IMR-90 (cell line): ENCODE measurements at regions not wholly inside any gene's neighbourhood (a gene's known extent, or its start where the extent isn't known, plus 50 kb on each side); places are given as distances from the start of the nearest gene placed in this dataset.

ENCODE experiments used
- BHLHE40 ChIP-seq: fragments of 150-350 bp; IDR thresholded peaks from 2 replicates; pipeline ENCODE4 v1.6.1; 2016; ENCODE audit warnings: mild to moderate bottlenecking, low read depth, low read length
- CEBPB ChIP-seq: IDR thresholded peaks from 2 replicates; pipeline ENCODE4 v1.6.1; 2012; ENCODE audit warnings: low read depth, low read length, improper control_type of control experiment
- CTCF ChIP-seq: conservative IDR thresholded peaks from 2 replicates; pipeline ENCODE4 v1.5.1; 2012; ENCODE audit warnings: mild to moderate bottlenecking, low read depth, low read length, improper control_type of control experiment
- ELK1 ChIP-seq: fragments of 150-350 bp; IDR thresholded peaks from 2 replicates; pipeline ENCODE4 v1.6.1; 2016; ENCODE audit warnings: low read depth, mild to moderate bottlenecking, low read length, moderate library complexity, borderline replicate concordance
- MAZ ChIP-seq: IDR thresholded peaks from 2 replicates; pipeline ENCODE4 v1.6.1; 2012; ENCODE audit warnings: low read depth, mild to moderate bottlenecking, low read length, improper control_type of control experiment, moderate library complexity, borderline replicate concordance
- MXI1 ChIP-seq: IDR thresholded peaks from 2 replicates; pipeline ENCODE4 v1.6.1; 2012; ENCODE audit warnings: low read depth, mild to moderate bottlenecking, low read length, moderate library complexity, borderline replicate concordance
- POLR2A ChIP-seq: IDR thresholded peaks from 2 replicates; pipeline ENCODE4 v1.6.1; 2012; ENCODE audit warnings: mild to moderate bottlenecking, low read depth, low read length
- RAD21 ChIP-seq: IDR thresholded peaks from 2 replicates; pipeline ENCODE4 v1.6.1; 2012; ENCODE audit warnings: low read length, improper control_type of control experiment
- RFX5 ChIP-seq: IDR thresholded peaks from 2 replicates; pipeline ENCODE4 v1.8.0; 2012; ENCODE audit warnings: low read depth, mild to moderate bottlenecking, low read length, moderate library complexity
- SMC3 ChIP-seq: fragments of 150-350 bp; IDR thresholded peaks from 2 replicates; pipeline ENCODE4 v1.6.1; 2016; ENCODE audit warnings: low read depth, mild to moderate bottlenecking, antibody characterized with exemption, low read length, moderate library complexity
- USF2 ChIP-seq: fragments of 150-350 bp; IDR thresholded peaks from 2 replicates; pipeline ENCODE4 v1.6.1; 2017; ENCODE audit warnings: mild to moderate bottlenecking, antibody characterized with exemption, low read length, low read depth

- TF ChIP-seq MXI1 (no peak), POLR2A (no peak), CTCF (no peak), RAD21 (no peak), SMC3 (no peak), RFX5 (no peak), ELK1 (no peak), MAZ (no peak), USF2 (no peak), BHLHE40 (no peak), CEBPB (no peak)
These were observed 62.4 kb upstream of the IGLL5 start for GRCh38 chr22:22825213-22825593.
